HL-60 (cell line): ENCODE measurements at regions not wholly inside any gene's neighbourhood (a gene's known extent, or its start where the extent isn't known, plus 50 kb on each side); places are given as distances from the start of the nearest gene placed in this dataset.

Experiments used
- DNase-seq, 2 experiments: peaks; one replicate each; pipeline ENCODE4 v3.0.0-alpha.2; 2010 to 2020; ENCODE audit warnings: low read depth in 1 of 2, low spot score in 1 of 2
- H3K27ac ChIP-seq: fragments of 250-450 bp; sonication (Bioruptor Pico); replicated peaks from 2 replicates; pipeline ENCODE4 v1.5.1; 2020; ENCODE audit warnings: mild to moderate bottlenecking, moderate library complexity
- H3K27me3 ChIP-seq: fragments of 250-450 bp; sonication (Bioruptor Pico); 2 replicates; pipeline ENCODE4 v1.5.1; 2021; ENCODE audit warnings: mild to moderate bottlenecking, moderate library complexity; ENCODE audit not compliant: insufficient read depth, poor library complexity, severe bottlenecking
- H3K4me3 ChIP-seq: replicated peaks from 2 replicates; pipeline ENCODE4 v1.5.1; 2011; ENCODE audit warnings: mild to moderate bottlenecking, control low read depth, low read length; ENCODE audit not compliant: insufficient read depth
- CTCF ChIP-seq: IDR thresholded peaks from one replicate; pipeline ENCODE4 v1.5.1; 2011; ENCODE audit warnings: low read length, control low read depth, inconsistent platforms; ENCODE audit not compliant: insufficient read depth
- GABPA ChIP-seq: IDR thresholded peaks from 2 replicates; pipeline ENCODE4 v1.6.1; 2012; ENCODE audit warnings: low read depth
- POLR2AphosphoS5 ChIP-seq: IDR thresholded peaks from 2 replicates; pipeline ENCODE4 v1.6.1; 2012; ENCODE audit warnings: low read depth
- REST ChIP-seq: IDR thresholded peaks from 2 replicates; pipeline ENCODE4 v1.6.1; 2012; ENCODE audit warnings: low read depth; ENCODE audit not compliant: insufficient replicate concordance
- SPI1 ChIP-seq: IDR thresholded peaks from 2 replicates; pipeline ENCODE4 v1.6.1; 2012; ENCODE audit warnings: low read depth, mild to moderate bottlenecking, borderline replicate concordance

- TF ChIP-seq POLR2AphosphoS5 (no peak), CTCF (no peak), GABPA (no peak), REST (no peak), SPI1 (no peak)
- H3K27me3 ChIP-seq, result peaks cover 1% of the 10 kb centered on the region
- H3K4me3 ChIP-seq, result no peak overlapping the region
- no peak for DNase-seq
- H3K27ac ChIP-seq, result no peak overlapping the region
These were observed 62.5 kb upstream of the TOP1 start for GRCh38 chr20:40966103-40966502.

GRCh38 chr20:40966516-40967185 lies 62.0 kb upstream of the TOP1 start:
- peaks cover 5% of the 10 kb centered on the region for H3K27me3 ChIP-seq
- no peak for DNase-seq
- H3K4me3 ChIP-seq, result no peak overlapping the region
- no peak overlapping the region for H3K27ac ChIP-seq
- no peak for TF ChIP-seq CTCF
- no peak for TF ChIP-seq SPI1
- TF ChIP-seq REST, result no peak
- TF ChIP-seq GABPA, result no peak
- TF ChIP-seq POLR2AphosphoS5, result no peak

GRCh38 chr20:40967700-40968099 lies 60.9 kb upstream of the TOP1 start:
- Histone ChIP-seq H3K27ac (no peak overlapping the region), H3K4me3 (no peak overlapping the region), H3K27me3 (peaks cover 7% of the 10 kb centered on the region)
- TF ChIP-seq SPI1, result no peak
- no peak for TF ChIP-seq REST
- no peak for TF ChIP-seq POLR2AphosphoS5
- no peak for TF ChIP-seq CTCF
- no peak for TF ChIP-seq GABPA
- DNase-seq, result no peak
